Breast epithelium (tissue), 3 donors: ENCODE measurements at regions not wholly inside any gene's neighbourhood (a gene's known extent, or its start where the extent isn't known, plus 50 kb on each side); places are given as distances from the start of the nearest gene placed in this dataset.

ENCODE experiments used
- CTCF ChIP-seq, 3 donors: fragments of 450-650 bp; IDR thresholded peaks; one replicate each; pipeline ENCODE4 v1.5.1; 2016 to 2017; ENCODE audit warnings: antibody characterized with exemption in 3 of 3, mild to moderate bottlenecking in 3 of 3, moderate library complexity in 3 of 3
- POLR2A ChIP-seq: fragments of 450-650 bp; IDR thresholded peaks from one replicate; pipeline ENCODE4 v1.6.1; 2016; ENCODE audit warnings: antibody characterized with exemption, mild to moderate bottlenecking, moderate library complexity
- POLR2AphosphoS5 ChIP-seq, 3 donors: sonication (generic); formaldehyde crosslinking; IDR thresholded peaks; one replicate each; pipeline ENCODE4 v1.6.1; 2017; ENCODE audit warnings: antibody characterized with exemption in 3 of 3

GRCh38 chr9:118108971-118109370, 404.8 kb downstream of the TLR4 start:
- TF ChIP-seq POLR2AphosphoS5 (IDR thresholded peaks at IDR 0.05) (no peak), POLR2A (no peak), CTCF (IDR thresholded peaks at IDR 0.05) (no peak)
